Keratinocyte (primary cell): ENCODE measurements at regions not wholly inside any gene's neighbourhood (a gene's known extent, or its start where the extent isn't known, plus 50 kb on each side); places are given as distances from the start of the nearest gene placed in this dataset.

ENCODE experiments used
- DNase-seq: peaks from one replicate; pipeline ENCODE4 v3.0.0-alpha.2; 2011; ENCODE audit warnings: low read depth, missing footprints, low spot score
- FAIRE-seq: peaks from 2 replicates; lab custom pipeline; 2011; peaks lifted over from hg19 to GRCh38; lab: Jason Lieb, UNC
- H2AFZ ChIP-seq: 2 replicates; pipeline ENCODE4 v1.6.0; 2012; ENCODE audit warnings: low read length, control low read depth, inconsistent platforms; ENCODE audit not compliant: control insufficient read depth
- H3K27ac ChIP-seq: 2 replicates; pipeline ENCODE4 v1.5.1; 2011; ENCODE audit warnings: low read length; ENCODE audit not compliant: control insufficient read depth, insufficient read depth
- H3K27me3 ChIP-seq: 3 replicates; pipeline ENCODE4 v1.6.0; 2011; ENCODE audit warnings: low read length; ENCODE audit not compliant: control insufficient read depth, insufficient read depth; ENCODE audit errors: extremely low read depth
- H3K36me3 ChIP-seq, 2 experiments: 2 replicates in 1 of 2; 3 replicates in 1 of 2; pipeline ENCODE4 v1.5.1; 2011; ENCODE audit warnings: low read length in 2 of 2, mild to moderate bottlenecking in 1 of 2; ENCODE audit not compliant: control insufficient read depth in 2 of 2, insufficient read depth in 2 of 2; ENCODE audit errors: extremely low read depth in 1 of 2
- H3K4me1 ChIP-seq: 3 replicates; pipeline ENCODE4 v1.5.1; 2011; ENCODE audit warnings: low read length; ENCODE audit not compliant: control insufficient read depth, insufficient read depth; ENCODE audit errors: extremely low read depth
- H3K4me2 ChIP-seq: 3 replicates; pipeline ENCODE4 v1.6.0; 2011; ENCODE audit warnings: low read depth, low read length; ENCODE audit not compliant: control insufficient read depth, insufficient read depth; ENCODE audit errors: extremely low read depth
- H3K4me3 ChIP-seq, 3 experiments: fragments of 200-600 bp in 1 of 3; sonication (generic) in 1 of 3; 2 replicates in 2 of 3; 3 replicates in 1 of 3; pipeline ENCODE4 v1.5.1; 2011 to 2016; ENCODE audit warnings: low read length in 3 of 3, mild to moderate bottlenecking in 3 of 3, control low read depth in 2 of 3, inconsistent platforms in 1 of 3, low read depth in 1 of 3, mixed read lengths in 1 of 3, mixed run types in 1 of 3, moderate library complexity in 1 of 3; ENCODE audit not compliant: control insufficient read depth in 2 of 3, insufficient read depth in 2 of 3; ENCODE audit errors: extremely low read depth in 1 of 3
- H3K79me2 ChIP-seq: 2 replicates; pipeline ENCODE4 v1.6.0; 2012; ENCODE audit warnings: low read length; ENCODE audit not compliant: control insufficient read depth, insufficient read depth
- H3K9ac ChIP-seq: 3 replicates; pipeline ENCODE4 v1.6.0; 2011; ENCODE audit warnings: low read length; ENCODE audit not compliant: control insufficient read depth, insufficient read depth; ENCODE audit errors: extremely low read depth
- H3K9me1 ChIP-seq: 3 replicates; pipeline ENCODE4 v1.6.0; 2011; ENCODE audit warnings: low read length; ENCODE audit not compliant: control insufficient read depth, insufficient read depth; ENCODE audit errors: extremely low read depth
- H3K9me3 ChIP-seq: 2 replicates; pipeline ENCODE4 v1.5.1; 2012; ENCODE audit warnings: low read depth, low read length; ENCODE audit not compliant: control insufficient read depth
- H4K20me1 ChIP-seq: 3 replicates; pipeline ENCODE4 v1.6.0; 2011; ENCODE audit warnings: low read length; ENCODE audit not compliant: control insufficient read depth, insufficient read depth; ENCODE audit errors: extremely low read depth
- EZH2 ChIP-seq: IDR thresholded peaks from one replicate; pipeline ENCODE4 v1.6.1; 2012; ENCODE audit warnings: inconsistent platforms, mild to moderate bottlenecking, low read length, moderate library complexity
- dilution Hi-C: fragments of 300-500 bp; cut with MboI; formaldehyde crosslinking; loops from one replicate; pipeline ENCODE4 v1.7.0; 2020; ENCODE audit warnings: low sequenced_read_pairs; ENCODE audit not compliant: extremely low pct_ligation_motif_present
- TF ChIP-seq, protein P1 (sequence below), 3 experiments: IDR thresholded peaks in 1 of 3; conservative IDR thresholded peaks in 1 of 3; optimal IDR thresholded peaks in 1 of 3; 2 replicates in 2 of 3; 3 replicates in 1 of 3; pipeline versions ENCODE3 to v1.5.1; 2011; ENCODE audit warnings: low read length in 3 of 3, mild to moderate bottlenecking in 3 of 3, moderate library complexity in 2 of 3, control low read depth in 1 of 3, inconsistent platforms in 1 of 3; ENCODE audit not compliant: insufficient read depth in 2 of 3; ENCODE audit errors: extremely low read depth in 1 of 3

DNA sequence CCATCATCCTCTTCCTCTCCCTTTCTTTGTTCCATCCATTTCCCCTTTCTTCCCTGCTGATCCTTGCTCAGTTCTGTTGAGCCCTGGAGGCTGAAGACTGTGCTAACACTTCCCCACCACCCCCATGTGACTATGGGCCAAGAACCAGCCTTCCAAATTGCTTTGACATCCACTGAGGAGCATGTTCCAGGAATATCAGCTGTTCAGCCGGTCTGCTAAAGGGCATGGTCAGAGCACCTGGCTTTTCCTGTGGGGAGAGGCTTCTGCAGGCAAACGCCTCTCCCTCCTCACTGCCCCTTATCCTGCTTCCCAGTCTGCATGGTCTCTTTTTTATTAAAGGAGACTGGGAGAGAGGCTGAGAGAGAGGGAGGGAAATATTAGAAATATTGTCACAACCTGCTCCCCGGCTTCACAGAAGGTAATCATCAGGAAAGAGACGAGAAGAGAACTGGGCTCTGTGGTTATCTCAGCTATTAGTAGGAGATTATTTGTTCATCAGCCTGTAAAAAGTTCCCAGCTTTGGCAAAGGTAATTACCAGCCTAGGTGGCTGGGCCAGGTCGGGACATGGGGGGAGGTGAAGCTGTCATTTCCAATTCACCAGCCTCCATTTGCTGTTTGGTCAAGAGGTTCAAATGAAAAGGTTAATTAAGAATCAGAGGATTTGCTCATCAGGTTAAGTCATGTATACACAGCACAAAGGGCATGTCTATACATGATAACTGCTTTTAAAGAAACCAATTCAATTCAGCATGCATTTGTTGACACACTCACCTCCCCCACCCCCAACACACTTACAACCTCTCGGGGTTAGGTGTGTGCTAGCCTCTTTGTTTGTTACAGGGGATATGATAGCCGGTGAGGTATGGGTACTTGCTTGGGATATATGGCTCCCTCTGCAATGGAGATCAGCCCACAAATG, 83.7 kb upstream of the CRHR1 start:
- Histone ChIP-seq H3K36me3 (no peaks in the 10 kb centered on the region), H3K79me2 (no peaks in the 10 kb centered on the region), H3K4me3 (no peak overlapping the region), H4K20me1 (no peaks in the 10 kb centered on the region), H3K9me3 (no peaks in the 10 kb centered on the region), H3K4me1 (peaks cover 5% of the 10 kb centered on the region), H3K4me2 (no peak overlapping the region), H3K27ac (no peak overlapping the region), H2AFZ (no peak overlapping the region), H3K27me3 (peaks cover 11% of the 10 kb centered on the region), H3K9ac (no peak overlapping the region), H3K9me1 (no peaks in the 10 kb centered on the region)
- no peak for DNase-seq
- dilution Hi-C loops = no loop called here
- TF ChIP-seq, protein P1, sequence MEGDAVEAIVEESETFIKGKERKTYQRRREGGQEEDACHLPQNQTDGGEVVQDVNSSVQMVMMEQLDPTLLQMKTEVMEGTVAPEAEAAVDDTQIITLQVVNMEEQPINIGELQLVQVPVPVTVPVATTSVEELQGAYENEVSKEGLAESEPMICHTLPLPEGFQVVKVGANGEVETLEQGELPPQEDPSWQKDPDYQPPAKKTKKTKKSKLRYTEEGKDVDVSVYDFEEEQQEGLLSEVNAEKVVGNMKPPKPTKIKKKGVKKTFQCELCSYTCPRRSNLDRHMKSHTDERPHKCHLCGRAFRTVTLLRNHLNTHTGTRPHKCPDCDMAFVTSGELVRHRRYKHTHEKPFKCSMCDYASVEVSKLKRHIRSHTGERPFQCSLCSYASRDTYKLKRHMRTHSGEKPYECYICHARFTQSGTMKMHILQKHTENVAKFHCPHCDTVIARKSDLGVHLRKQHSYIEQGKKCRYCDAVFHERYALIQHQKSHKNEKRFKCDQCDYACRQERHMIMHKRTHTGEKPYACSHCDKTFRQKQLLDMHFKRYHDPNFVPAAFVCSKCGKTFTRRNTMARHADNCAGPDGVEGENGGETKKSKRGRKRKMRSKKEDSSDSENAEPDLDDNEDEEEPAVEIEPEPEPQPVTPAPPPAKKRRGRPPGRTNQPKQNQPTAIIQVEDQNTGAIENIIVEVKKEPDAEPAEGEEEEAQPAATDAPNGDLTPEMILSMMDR (optimal IDR thresholded peaks at IDR 0.05 in 1 of 3, IDR thresholded peaks at IDR 0.05 in 1 of 3, conservative IDR thresholded peaks at IDR 0.05 in 1 of 3; ENCODE audit: extremely low read depth in 1 of 3, insufficient read depth in 2 of 3, low read length in 3 of 3) = no peak
- TF ChIP-seq EZH2 = no peak
- FAIRE-seq = no peak

DNA sequence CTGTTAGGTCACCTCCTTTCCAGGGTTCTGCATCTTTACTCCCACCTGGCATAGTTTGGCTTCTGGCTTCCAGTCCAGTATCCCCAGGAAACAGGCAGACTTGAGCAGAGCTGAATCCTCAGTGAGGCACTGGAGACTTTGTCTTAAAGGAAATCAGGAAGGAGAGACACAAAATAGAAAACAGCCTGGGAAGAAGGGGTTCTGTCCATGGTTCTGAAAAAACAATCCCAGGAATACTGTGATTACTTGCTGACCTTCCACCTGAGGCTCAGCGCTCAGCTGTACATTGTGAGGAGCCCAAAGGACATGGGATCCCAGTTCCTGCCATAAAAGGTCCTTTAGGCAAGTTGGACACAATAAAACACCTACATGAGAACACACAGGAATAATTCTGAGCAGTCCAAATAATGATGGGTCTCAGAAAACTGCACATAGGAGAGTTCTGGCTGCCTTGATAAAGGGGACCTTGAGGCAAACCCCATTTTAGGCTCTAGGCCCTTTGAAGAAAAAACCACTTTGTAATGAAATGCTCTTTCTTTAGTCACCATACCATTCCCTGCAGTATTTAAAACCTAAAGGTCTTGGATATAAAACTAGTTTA, 81.4 kb upstream of the CRHR1 start:
- no peak for TF ChIP-seq EZH2
- TF ChIP-seq, protein P1 (optimal IDR thresholded peaks at IDR 0.05 in 1 of 3, IDR thresholded peaks at IDR 0.05 in 1 of 3, conservative IDR thresholded peaks at IDR 0.05 in 1 of 3; ENCODE audit: extremely low read depth in 1 of 3, insufficient read depth in 2 of 3, low read length in 3 of 3) = no peak
- Histone ChIP-seq H3K4me1 (peaks cover 9% of the 10 kb centered on the region), H3K79me2 (no peaks in the 10 kb centered on the region), H3K9me1 (no peaks in the 10 kb centered on the region), H3K4me2 (no peak overlapping the region), H3K4me3 (no peak overlapping the region), H2AFZ (no peak overlapping the region), H3K36me3 (no peaks in the 10 kb centered on the region), H4K20me1 (no peaks in the 10 kb centered on the region), H3K9me3 (no peaks in the 10 kb centered on the region), H3K27me3 (peaks cover 22% of the 10 kb centered on the region), H3K27ac (no peak overlapping the region), H3K9ac (no peak overlapping the region)
- dilution Hi-C loops = no loop called here
- DNase-seq (no peak), FAIRE-seq (no peak)
